Sigmoid colon (tissue), 4 donors: ENCODE measurements at regions not wholly inside any gene's neighbourhood (a gene's known extent, or its start where the extent isn't known, plus 50 kb on each side); places are given as distances from the start of the nearest gene placed in this dataset.
A peak's percentile ranks its signal among the peaks of the same experiment; 100 is the strongest.

Experiments used
- CTCF ChIP-seq, 4 experiments: fragments of 450-650 bp in 3 of 4; fragments of 200-600 bp in 1 of 4; IDR thresholded peaks; one replicate each; pipeline ENCODE4 v1.5.1; 2016 to 2019; ENCODE audit warnings: antibody characterized with exemption in 4 of 4, mild to moderate bottlenecking in 3 of 4, moderate library complexity in 2 of 4
- POLR2A ChIP-seq, 2 donors: fragments of 450-650 bp; IDR thresholded peaks; one replicate each; pipeline ENCODE4 v1.6.1; 2016; ENCODE audit warnings: antibody characterized with exemption in 2 of 2, mild to moderate bottlenecking in 2 of 2, moderate library complexity in 2 of 2
- POLR2AphosphoS5 ChIP-seq, 4 donors: sonication (generic); formaldehyde crosslinking; IDR thresholded peaks; one replicate each; pipeline ENCODE4 v1.6.1; 2017; ENCODE audit warnings: antibody characterized with exemption in 4 of 4

GRCh38 chr15:89416339-89417183 is 79.8 kb downstream of the RHCG start:
- TF ChIP-seq CTCF (IDR thresholded peaks at IDR 0.05) (peak in 3 of 4 experiments; percentile 40 to 57 (median 46)), POLR2A (IDR thresholded peaks at IDR 0.05) (no peak), POLR2AphosphoS5 (IDR thresholded peaks at IDR 0.05) (no peak)
